Lower leg skin (tissue), 4 donors: ENCODE measurements at regions not wholly inside any gene's neighbourhood (a gene's known extent, or its start where the extent isn't known, plus 50 kb on each side); places are given as distances from the start of the nearest gene placed in this dataset.

Experiments
- DNase-seq, 2 donors: peaks; one replicate each; pipeline ENCODE4 v3.0.0-alpha.2; 2019; ENCODE audit warnings: low spot score in 2 of 2
- H3K4me3 ChIP-seq: fragments of 200-600 bp; sonication (generic); 2 replicates; pipeline ENCODE4 v1.5.1; 2017; ENCODE audit warnings: mild to moderate bottlenecking, low read depth; ENCODE audit not compliant: poor library complexity, severe bottlenecking
- POLR2A ChIP-seq, 2 donors: fragments of 450-650 bp; IDR thresholded peaks; one replicate each; pipeline ENCODE4 v1.6.1; 2016 to 2017; ENCODE audit warnings: antibody characterized with exemption in 2 of 2, mild to moderate bottlenecking in 1 of 2, moderate library complexity in 1 of 2
- WGBS, 2 donors: methylation state at CpG; one replicate each; pipeline ENCODE4 v1.1.5; 2018; 5-methylcytosine and 5-hydroxymethylcytosine counted together
- intact Hi-C: fragments of 100-400 bp; cut with DNase I; formaldehyde crosslinking; loops from one replicate; pipeline ENCODE4 v1.15.0; 2023; ENCODE audit warnings: low total_unique reads
- TF ChIP-seq, protein P1 (sequence below), 3 donors: fragments of 450-650 bp; IDR thresholded peaks; one replicate each; pipeline ENCODE4 v1.5.1; 2016; ENCODE audit warnings: antibody characterized with exemption in 3 of 3, mild to moderate bottlenecking in 3 of 3, moderate library complexity in 2 of 3

DNA sequence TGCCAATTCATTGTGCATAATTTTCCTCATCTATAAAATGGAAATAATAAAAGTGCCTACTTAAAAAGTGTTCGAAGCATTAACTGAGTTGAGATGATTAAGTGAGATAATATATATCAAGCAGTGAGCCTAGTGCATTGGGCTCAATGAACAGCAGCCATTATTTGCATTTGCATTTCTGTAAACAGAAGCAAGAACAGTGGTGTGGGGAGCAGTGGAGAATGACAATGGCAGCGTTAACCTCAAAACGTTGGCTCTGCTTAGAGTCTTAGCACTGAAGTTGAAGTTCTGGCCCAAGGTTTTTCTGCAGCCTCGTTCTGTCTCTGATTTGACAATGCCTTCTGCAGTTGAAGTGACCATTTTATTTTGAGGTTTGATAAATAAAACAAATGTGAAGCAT is 466.3 kb upstream of the ONECUT1 start:
- no peak for TF ChIP-seq POLR2A (IDR thresholded peaks at IDR 0.05)
- TF ChIP-seq, protein P1, sequence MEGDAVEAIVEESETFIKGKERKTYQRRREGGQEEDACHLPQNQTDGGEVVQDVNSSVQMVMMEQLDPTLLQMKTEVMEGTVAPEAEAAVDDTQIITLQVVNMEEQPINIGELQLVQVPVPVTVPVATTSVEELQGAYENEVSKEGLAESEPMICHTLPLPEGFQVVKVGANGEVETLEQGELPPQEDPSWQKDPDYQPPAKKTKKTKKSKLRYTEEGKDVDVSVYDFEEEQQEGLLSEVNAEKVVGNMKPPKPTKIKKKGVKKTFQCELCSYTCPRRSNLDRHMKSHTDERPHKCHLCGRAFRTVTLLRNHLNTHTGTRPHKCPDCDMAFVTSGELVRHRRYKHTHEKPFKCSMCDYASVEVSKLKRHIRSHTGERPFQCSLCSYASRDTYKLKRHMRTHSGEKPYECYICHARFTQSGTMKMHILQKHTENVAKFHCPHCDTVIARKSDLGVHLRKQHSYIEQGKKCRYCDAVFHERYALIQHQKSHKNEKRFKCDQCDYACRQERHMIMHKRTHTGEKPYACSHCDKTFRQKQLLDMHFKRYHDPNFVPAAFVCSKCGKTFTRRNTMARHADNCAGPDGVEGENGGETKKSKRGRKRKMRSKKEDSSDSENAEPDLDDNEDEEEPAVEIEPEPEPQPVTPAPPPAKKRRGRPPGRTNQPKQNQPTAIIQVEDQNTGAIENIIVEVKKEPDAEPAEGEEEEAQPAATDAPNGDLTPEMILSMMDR (IDR thresholded peaks at IDR 0.05) = no peak
- no peak overlapping the region for H3K4me3 ChIP-seq
- WGBS, 2 donors = 68 to 70% methylated on average over 4 of the region's 4 CpGs
- DNase-seq = no peak
- intact Hi-C loops = no loop called here

DNA sequence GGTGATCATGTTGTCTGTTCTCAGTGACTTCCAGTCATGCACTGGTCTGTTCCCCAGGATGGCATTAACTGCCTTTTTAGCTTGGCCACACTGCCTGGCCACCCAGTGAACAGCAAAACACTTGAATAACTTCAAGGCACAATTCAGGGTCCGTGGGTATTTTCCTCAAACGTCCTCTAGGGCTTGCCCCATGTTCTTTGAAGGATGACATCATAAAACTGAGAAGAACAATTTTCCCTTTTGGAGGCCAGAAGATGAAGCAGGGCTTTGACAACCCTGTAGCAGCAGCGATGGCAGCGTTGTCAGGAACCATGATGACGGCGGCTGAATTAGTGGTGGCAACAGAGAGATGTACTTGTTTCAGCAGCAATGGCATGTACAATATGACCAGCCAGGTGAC is 465.9 kb upstream of the ONECUT1 start:
- WGBS, 2 donors = 78% methylated on average over 6 of the region's 6 CpGs
- TF ChIP-seq POLR2A (IDR thresholded peaks at IDR 0.05) = no peak
- TF ChIP-seq, protein P1 (IDR thresholded peaks at IDR 0.05) = no peak
- DNase-seq = no peak
- H3K4me3 ChIP-seq = no peak overlapping the region
- intact Hi-C loops = no loop called here

DNA sequence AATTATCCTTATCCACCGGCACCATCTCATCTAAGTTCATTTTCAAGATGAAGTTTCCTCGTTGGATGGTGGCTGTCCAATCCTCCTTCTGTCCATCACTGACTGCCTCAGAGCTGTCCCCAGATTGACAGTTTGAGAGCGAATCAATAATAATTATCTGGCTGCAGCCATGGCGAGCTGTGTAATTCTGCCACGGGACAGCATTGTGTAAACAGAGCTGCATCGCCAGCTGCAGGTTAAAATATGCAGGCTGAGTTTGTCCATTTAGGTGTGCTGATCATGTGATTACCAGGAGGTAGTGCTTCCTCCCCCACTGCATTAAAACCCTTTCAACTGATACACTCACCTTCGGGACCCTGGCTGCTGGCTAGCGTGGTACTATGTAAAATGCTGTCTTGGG is 461.9 kb upstream of the ONECUT1 start:
- no peak for DNase-seq
- TF ChIP-seq, protein P1 (IDR thresholded peaks at IDR 0.05) = no peak
- intact Hi-C loops = no loop called here
- WGBS, 2 donors = 30 to 44% methylated on average over 8 of the region's 8 CpGs
- H3K4me3 ChIP-seq = no peak overlapping the region

DNA sequence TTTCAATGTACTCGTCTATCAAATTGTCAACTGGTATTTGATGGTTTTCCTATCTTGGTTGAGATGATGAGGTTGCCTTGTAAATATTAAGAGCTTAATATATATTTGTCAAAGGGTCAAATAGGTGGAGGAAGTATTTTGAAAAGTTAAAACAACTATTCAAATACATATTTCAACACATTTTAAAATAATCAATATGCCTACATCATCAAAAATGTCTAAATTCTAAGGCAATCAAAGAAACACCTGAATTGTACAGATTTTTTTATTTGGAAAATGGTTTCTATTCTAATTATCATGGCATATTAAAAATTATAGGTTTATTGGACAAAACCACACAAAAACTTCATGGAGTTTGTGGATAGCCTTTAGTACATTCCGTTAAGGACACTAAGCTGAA is 461.4 kb upstream of the ONECUT1 start:
- TF ChIP-seq, protein P1 (IDR thresholded peaks at IDR 0.05) = no peak
- no peak for TF ChIP-seq POLR2A (IDR thresholded peaks at IDR 0.05)
- intact Hi-C loops = no loop called here
- no peak overlapping the region for H3K4me3 ChIP-seq
- no peak for DNase-seq
- WGBS, 2 donors = 45 to 59% methylated on average over 2 of the region's 2 CpGs

DNA sequence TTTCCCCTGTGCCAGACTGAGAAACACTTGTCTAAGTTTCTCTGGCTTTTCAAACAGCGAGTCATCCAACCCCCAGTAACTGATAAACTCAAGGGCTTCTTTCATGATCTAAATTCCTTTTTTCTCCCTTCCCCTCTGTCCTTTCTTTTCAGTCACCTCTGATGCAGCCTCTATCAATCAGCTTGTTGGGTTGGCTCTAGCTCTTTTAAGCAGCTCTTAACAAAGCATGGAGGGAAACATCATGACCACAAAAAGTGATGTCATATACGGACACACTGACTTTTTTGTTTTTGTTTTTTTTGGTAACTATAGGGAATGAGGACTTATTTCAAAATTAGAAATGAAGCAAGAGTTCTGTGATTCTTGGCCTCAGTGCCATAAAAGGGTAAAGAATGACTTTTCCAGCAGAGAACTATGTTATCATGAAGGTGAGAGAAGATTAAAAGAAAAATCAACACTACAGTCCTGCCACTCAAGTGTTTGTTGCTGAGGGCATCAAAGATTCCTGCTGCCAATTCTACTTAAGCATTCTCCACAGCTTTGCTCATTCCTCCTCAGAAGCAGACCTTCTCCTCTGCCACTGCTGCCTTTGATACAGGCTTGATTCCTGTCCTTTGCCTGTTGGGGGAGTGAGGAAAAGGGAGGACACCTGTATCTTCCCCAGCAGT is 457.0 kb upstream of the ONECUT1 start:
- TF ChIP-seq, protein P1 (IDR thresholded peaks at IDR 0.05) = no peak
- TF ChIP-seq POLR2A (IDR thresholded peaks at IDR 0.05) = no peak
- intact Hi-C loops = no loop called here
- WGBS, 2 donors = 79 to 88% methylated on average over 2 of the region's 2 CpGs
- no peak overlapping the region for H3K4me3 ChIP-seq
- DNase-seq = no peak

DNA sequence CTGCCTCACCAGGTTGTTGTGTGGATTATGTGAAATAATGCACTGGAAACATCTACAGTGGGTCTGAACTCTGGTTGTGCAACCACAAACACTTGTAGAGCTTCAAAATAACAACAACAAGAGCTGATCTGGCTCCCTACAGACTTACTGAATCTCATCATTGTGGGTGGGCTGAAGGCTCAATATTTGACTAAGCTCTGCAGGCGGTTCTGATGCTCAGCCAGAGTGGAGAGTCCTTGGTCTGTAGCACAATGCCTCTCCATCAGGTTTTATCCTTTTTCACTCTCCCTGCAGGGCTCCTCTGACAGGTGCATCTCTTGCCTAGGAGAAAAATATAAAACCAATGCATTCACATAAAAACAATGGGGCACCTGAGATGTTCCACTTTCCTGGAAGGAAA is 456.3 kb upstream of the ONECUT1 start:
- intact Hi-C loops = no loop called here
- TF ChIP-seq POLR2A (IDR thresholded peaks at IDR 0.05) = no peak
- TF ChIP-seq, protein P1 (IDR thresholded peaks at IDR 0.05) = no peak
- WGBS, 2 donors = 86% methylated on average over 1 of the region's 1 CpG
- no peak overlapping the region for H3K4me3 ChIP-seq
- DNase-seq = no peak
